NCI-H1436 (cell line): ENCODE measurements at regions not wholly inside any gene's neighbourhood (a gene's known extent, or its start where the extent isn't known, plus 50 kb on each side); places are given as distances from the start of the nearest gene placed in this dataset.

Experiments used
- DNase-seq: peaks from one replicate; lab custom pipeline; 2025; lab: John Stamatoyannopoulos, UW

- DNase-seq, result no peak
Observed at GRCh38 chr9:134487066-134487710, 154.4 kb upstream of the COL5A1 start.

GRCh38 chr9:134488331-134489280 is 153.0 kb upstream of the COL5A1 start:
- no peak for DNase-seq

GRCh38 chr9:134489621-134490408 is 151.8 kb upstream of the COL5A1 start:
- DNase-seq, result no peak

GRCh38 chr9:134490446-134490845 is 151.2 kb upstream of the COL5A1 start:
- DNase-seq, result no peak

GRCh38 chr9:134491196-134491835 is 150.3 kb upstream of the COL5A1 start:
- no peak for DNase-seq

- DNase-seq, result no peak
Observed at GRCh38 chr9:134491856-134492255, 149.7 kb upstream of the COL5A1 start.

GRCh38 chr9:134492281-134492691 is 149.3 kb upstream of the COL5A1 start:
- DNase-seq, result no peak

- DNase-seq, result no peak
Observed at GRCh38 chr9:134492721-134493460, 148.7 kb upstream of the COL5A1 start.

- no peak for DNase-seq
Observed at GRCh38 chr9:134493461-134494272, 147.9 kb upstream of the COL5A1 start.

GRCh38 chr9:134494273-134494815 is 147.3 kb upstream of the COL5A1 start:
- DNase-seq, result no peak

GRCh38 chr9:134494905-134495304 is 146.7 kb upstream of the COL5A1 start:
- DNase-seq, result no peak

GRCh38 chr9:134495881-134496412 is 145.7 kb upstream of the COL5A1 start:
- DNase-seq, result no peak

- DNase-seq, result no peak
Observed at GRCh38 chr9:134496413-134497282, 145.0 kb upstream of the COL5A1 start.

- no peak for DNase-seq
Observed at GRCh38 chr9:134497283-134497860, 144.2 kb upstream of the COL5A1 start.

GRCh38 chr9:134498814-134499166 is 142.8 kb upstream of the COL5A1 start:
- no peak for DNase-seq

- no peak for DNase-seq
Observed at GRCh38 chr9:134500931-134501760, 140.5 kb upstream of the COL5A1 start.

- no peak for DNase-seq
Observed at GRCh38 chr9:134501761-134502265, 139.8 kb upstream of the COL5A1 start.
